Activated CD8-positive, alpha-beta memory T cell treated with anti-CD3 and anti-CD28 coated beads for 1 hour (primary cell): ENCODE measurements at regions not wholly inside any gene's neighbourhood (a gene's known extent, or its start where the extent isn't known, plus 50 kb on each side); places are given as distances from the start of the nearest gene placed in this dataset.

Experiments used
- DNase-seq, 2 donors: peaks; one replicate each; pipeline ENCODE4 v3.0.0-alpha.2; 2020; ENCODE audit warnings: low read depth in 1 of 2; ENCODE audit errors: extremely low read depth in 1 of 2

GRCh38 chr20:4521170-4521968 lies 164.9 kb upstream of the PRNP start:
- no peak for DNase-seq

DNA sequence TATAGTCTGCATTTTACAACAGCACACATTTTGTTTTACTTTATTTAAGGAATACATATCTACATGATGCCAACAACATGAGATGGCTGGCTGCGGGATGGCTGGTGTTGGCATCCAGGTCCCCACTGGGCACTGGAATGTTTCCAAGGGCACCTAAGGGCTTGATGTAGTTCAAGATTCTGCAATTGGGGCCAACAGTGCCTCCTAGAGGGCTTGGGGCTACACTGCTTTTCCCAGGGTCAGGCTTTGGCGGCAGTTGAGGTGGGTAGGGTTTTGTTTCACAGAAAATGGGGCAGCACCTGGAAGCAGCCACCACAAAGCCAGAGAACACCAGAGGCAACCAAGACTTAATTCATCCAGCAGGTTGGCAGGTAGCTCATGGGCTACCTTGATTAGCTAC lies 166.7 kb upstream of the PRNP start:
- no peak for DNase-seq

- DNase-seq = no peak
Measured at GRCh38 chr20:4516876-4517275, 169.4 kb upstream of the PRNP start.

DNA sequence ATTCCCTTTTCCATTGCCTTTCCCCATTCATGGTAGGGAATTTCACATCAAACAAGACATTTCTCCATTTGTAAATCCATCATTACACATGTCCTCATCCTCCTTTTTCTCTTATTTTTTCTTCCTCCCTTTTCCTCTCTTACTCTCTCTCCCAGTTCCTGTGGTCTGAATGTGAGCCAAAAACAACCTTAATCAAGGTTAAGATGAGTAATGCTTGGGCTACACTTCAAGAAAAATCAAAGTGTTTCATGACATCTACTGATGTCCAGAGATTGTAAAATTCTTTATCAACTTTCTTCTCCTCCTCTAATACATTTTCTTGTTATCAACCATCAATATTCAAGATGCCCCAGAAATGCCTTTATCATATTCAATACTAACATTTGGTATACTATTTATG lies 172.5 kb upstream of the PRNP start:
- no peak for DNase-seq

DNA sequence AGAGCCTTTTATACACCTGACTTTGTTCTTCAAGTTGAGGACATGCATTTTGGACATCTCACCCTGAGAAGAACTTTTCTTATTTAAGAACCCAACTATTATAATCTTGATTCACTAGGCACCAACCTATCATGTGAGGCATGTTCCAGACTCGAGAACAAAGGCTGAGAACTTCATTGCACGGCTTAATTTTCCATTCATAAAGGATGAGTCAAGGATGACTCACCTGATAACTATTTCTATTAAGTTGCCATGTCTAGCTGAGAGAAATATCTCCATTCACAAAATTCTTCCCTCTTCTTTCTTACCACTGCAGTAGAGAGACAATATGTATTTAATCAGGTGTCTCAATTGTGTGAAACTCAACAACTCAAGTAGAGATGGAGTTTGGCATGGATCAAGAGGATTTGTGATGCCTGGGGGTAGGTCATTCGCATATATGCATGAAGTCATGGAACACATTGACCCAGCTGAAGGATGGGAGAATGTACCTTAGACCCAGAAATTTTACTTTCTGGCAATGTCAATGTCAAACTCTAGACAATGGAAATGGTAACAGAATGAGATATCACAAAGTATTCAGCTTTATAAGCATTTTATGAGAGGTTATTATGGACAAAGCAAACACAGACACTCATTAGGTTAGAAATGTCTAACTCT lies 173.2 kb upstream of the PRNP start:
- DNase-seq = no peak

- no peak for DNase-seq
Measured at GRCh38 chr20:4511776-4512175, 174.5 kb upstream of the PRNP start.

DNA sequence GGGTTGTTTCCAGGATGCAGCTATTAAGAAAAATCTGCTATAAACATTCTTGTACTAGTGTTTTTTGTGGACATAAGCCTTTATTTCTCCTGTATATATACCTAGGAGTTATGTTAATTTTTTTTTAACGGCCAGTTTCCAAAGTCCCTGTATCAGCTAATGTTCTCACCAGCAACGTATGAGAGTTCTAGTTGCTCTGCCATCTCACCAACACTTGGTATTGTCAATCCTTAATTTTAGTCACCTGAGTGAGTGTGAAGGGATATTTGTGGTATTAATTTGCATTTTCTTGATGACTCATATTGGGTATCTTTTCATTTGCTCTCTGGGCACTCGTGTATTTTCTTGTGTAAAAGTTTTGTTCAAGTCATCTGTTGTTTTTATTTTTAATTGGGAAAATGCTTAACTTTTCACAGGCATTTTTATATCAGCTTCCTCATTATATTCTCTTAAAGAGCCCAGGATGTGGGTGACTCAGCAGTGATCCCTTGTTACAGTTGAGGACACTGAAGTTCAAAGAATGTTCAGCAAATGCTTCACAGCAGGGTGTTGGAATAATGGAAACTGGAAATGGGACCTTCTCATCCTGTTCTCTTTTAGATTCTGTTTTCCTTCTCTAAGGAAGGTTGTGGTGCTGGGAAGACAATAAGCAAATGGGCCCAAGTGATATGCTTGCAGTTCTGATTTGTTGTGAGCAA lies 176.3 kb upstream of the PRNP start:
- DNase-seq = no peak

- no peak for DNase-seq
Measured at GRCh38 chr20:4508773-4509172, 177.5 kb upstream of the PRNP start.

DNA sequence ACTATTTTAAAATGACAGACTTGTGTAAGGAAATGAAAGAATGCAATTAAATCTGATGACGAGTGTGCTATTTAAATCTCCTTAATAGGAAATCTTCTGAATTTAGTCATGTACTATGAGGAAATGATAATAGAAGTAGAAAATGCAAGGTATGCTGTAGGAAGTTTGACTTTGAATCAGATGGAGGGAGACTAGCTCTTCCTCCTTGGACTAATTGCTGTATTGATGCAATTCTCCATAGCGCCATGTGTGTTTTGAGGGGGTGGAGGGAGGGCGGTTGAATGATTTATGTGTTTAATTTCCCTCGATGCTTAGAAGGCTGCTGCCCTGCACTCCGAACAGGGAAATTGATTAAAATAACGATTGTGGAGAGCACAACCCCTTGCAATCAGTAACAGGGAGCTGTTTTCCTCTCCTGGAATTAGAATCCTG lies 179.0 kb upstream of the PRNP start:
- no peak for DNase-seq

DNA sequence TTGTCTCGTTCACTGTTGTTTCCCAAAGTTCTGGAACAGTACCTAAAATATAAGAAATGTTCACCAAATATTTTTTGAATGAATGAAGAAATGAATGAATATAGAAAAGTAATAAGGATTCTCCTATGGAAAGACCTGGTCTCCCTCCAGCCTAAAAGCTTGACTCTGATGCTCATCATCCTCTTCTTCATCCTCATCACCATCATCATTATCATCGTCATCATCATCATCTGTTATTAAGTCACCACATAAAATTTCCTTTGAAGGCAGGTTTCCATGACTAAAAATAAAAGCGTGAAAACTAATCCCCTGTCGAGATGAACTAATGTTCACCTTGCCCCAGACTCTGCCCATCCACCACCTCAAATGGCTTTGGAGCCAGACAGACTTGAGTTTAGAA lies 181.4 kb upstream of the PRNP start:
- no peak for DNase-seq

GRCh38 chr20:4502756-4503155 lies 183.5 kb upstream of the PRNP start:
- DNase-seq = no peak

GRCh38 chr20:4493386-4493785 lies 192.9 kb upstream of the PRNP start:
- no peak for DNase-seq

GRCh38 chr20:4491643-4492042 lies 194.6 kb upstream of the PRNP start:
- DNase-seq = no peak

DNA sequence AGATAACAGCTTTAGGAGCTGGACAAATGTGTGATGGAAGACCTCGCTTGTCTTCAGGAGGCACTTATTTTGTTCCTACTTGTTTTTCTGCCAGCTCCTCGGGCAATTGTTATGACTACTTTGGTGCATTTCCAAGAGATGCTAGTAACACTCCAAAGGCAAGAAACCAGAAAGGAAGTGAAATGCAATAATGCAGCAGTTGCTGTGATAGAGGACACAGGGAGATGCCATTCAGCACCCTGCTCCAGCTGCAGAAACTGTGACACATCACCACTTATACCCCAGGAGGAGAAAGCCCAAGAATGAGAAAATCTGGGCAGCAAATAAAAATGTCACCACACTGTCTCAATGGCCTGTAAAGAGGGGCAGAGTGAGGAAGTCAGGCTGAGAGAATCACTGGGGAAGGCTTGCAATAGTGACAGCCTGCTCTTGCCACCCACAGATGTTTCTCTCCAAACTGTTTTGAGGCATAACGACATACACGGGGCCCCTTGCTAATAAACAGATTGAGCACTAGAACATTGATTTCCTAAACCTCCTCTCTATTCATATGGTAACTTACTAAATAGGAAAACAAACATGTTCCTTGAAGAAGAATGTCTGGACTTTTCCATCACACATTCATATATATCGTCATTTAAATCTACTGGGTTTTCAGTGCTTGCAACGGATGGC lies 195.5 kb upstream of the PRNP start:
- DNase-seq = no peak

DNA sequence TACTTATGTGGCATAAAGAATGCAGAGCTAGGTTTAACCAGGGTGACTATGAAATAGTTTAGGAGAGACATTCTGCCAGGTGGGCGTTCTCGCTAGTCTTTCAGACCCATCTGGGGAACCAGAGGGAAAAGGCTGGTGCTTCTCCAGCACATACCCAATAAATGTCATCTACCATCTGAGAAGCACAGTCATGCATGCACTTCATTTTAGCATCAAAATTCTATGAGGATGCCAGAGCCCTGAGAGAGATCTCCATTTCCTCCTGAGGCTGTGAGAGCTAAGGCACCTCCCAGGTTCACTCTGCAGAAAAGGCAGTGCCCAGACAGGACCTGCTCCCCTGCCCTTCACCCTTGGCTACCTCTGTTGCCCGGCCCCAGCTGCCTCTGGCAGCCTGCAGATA lies 196.2 kb upstream of the PRNP start:
- DNase-seq = no peak

DNA sequence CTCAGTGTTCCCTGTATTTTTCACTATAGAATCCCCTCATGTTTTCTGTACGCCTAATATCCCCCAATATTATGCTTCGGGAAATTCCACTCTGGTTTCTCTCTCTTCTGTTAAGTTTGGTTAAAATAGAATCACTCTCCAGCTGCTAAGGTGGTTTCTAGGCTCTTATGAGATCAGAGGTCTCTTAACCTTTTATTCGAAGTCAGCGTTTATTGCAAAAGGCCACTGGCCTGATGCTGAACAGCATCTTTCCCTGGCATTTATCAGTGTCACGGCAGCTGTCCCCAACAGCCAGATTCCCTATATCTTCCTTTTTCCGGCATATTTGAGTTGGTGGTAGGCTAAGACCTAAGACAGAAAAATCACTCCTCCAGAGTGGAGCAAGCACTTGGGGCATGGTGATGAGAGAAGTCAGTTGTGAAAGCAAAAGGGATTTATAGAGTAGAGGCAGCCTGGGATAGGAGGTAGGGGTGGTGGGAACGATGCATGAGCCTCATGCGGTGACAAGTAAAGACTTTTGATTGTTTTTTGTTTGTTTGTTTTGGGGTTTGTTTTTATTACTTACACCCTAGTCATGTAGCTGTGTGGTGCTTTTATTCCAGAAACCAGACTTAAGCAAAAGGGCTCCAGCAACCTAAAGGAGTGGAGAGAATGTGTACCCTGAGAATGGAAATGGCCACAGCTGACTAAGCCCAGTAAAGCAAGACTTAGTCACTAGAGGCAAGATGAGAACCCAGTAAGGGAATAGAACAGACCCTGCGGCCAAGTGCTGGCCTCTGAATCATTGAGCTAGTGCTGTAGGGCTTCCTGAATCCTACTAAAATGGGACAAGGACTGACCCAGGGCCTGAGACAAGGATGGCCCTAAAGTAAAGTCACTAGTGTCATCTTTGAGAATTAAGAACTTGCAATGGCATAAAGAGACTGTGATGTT lies 197.6 kb upstream of the PRNP start:
- DNase-seq = no peak

- DNase-seq = no peak
Measured at GRCh38 chr20:4484379-4484997, 201.8 kb upstream of the PRNP start.

- DNase-seq = no peak
Measured at GRCh38 chr20:4483961-4484360, 202.3 kb upstream of the PRNP start.

DNA sequence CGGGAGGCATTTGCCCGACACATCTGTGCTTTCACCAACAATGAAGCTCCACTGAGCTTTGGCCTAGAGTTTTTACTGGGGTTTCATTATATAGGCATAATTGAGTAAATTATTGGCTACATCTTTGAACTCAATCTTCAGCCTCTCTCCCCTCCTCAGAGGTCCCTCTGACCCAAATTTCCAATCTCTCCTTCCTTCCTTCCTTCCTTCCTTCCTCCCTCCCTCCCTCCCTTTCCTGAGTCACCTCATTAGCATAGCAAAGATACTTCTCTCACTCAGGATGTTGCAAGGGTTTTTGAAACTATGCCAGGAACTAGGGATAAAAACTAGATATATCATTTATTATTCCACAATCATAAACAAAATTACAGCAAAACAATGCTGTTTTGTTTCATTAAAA lies 202.8 kb upstream of the PRNP start:
- DNase-seq = no peak

DNA sequence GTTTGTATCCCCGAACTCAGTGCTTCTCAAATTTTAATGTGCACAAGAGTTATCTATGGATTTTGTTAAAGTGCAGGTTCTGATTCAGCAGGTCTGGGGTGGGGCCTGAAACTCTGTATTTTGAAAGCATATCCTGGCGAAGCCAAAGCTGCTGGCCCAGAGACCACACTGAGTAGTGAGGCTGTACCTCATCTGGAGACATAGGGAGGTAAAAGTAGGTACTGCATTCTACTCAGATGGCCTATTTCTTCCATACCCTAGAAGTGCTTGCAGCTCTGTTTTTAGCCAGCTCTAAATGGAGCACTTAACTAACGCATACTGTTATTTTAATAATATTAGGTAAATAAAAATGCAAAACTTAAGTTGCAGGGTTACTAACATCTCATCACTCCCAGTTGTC lies 206.2 kb upstream of the PRNP start:
- no peak for DNase-seq
